Endothelial cell of umbilical vein (primary cell): ENCODE measurements at regions not wholly inside any gene's neighbourhood (a gene's known extent, or its start where the extent isn't known, plus 50 kb on each side); places are given as distances from the start of the nearest gene placed in this dataset.

Source experiments
- BruUV-seq: library from RNA; stranded (reverse); fragments of 400-500 nt; replicated peaks from 2 replicates; lab custom pipeline; 2021; lab: Mats Ljungman, UMichigan
- CTCF ChIA-PET: fragments of 300-600, 350-600 bp; sonication (Branson Sonifier 250); formaldehyde crosslinking; loops from one replicate; lab custom pipeline; 2021; ENCODE audit warnings: antibody characterized with exemption, inconsistent platforms; lab: Charles Lee
- POLR2A ChIA-PET: fragments of 300-600, 350-600 bp; sonication (Branson Sonifier 250); formaldehyde crosslinking; loops from one replicate; lab custom pipeline; 2021; ENCODE audit warnings: antibody characterized with exemption, inconsistent platforms; lab: Charles Lee
- DNase-seq: peaks from one replicate; pipeline ENCODE4 v3.0.0-alpha.2; 2011; ENCODE audit warnings: low read depth, low spot score
- FAIRE-seq: peaks from 2 replicates; lab custom pipeline; 2011; peaks lifted over from hg19 to GRCh38; lab: Jason Lieb, UNC
- H2AFZ ChIP-seq: 2 replicates; pipeline ENCODE4 v1.6.0; 2012; ENCODE audit warnings: low read depth, low read length, control low read depth, inconsistent platforms
- H3K27ac ChIP-seq: 2 replicates; pipeline ENCODE4 v1.5.1; 2011; ENCODE audit warnings: low read depth, mild to moderate bottlenecking, control low read depth, low read length, moderate library complexity; ENCODE audit not compliant: insufficient read depth
- H3K27me3 ChIP-seq, 2 experiments: 2 replicates each; pipeline versions ENCODE4 v1.6.0 to v1.6.1; 2011; ENCODE audit warnings: low read length in 2 of 2, mixed read lengths in 1 of 2; ENCODE audit not compliant: control insufficient read depth in 2 of 2, insufficient read depth in 2 of 2
- H3K36me3 ChIP-seq, 2 experiments: 2 replicates in 1 of 2; 3 replicates in 1 of 2; pipeline ENCODE4 v1.5.1; 2011; ENCODE audit warnings: low read length in 2 of 2, mild to moderate bottlenecking in 1 of 2, moderate library complexity in 1 of 2; ENCODE audit not compliant: control insufficient read depth in 2 of 2, insufficient read depth in 2 of 2; ENCODE audit errors: extremely low read depth in 1 of 2
- H3K4me1 ChIP-seq: 3 replicates; pipeline ENCODE4 v1.5.1; 2011; ENCODE audit warnings: mild to moderate bottlenecking, low read length; ENCODE audit not compliant: control insufficient read depth, insufficient read depth; ENCODE audit errors: extremely low read depth
- H3K4me2 ChIP-seq: 2 replicates; pipeline ENCODE4 v1.6.1; 2011; ENCODE audit warnings: low read length, control low read depth, mixed read lengths; ENCODE audit not compliant: insufficient read depth
- H3K4me3 ChIP-seq, 3 experiments: fragments of 200-600 bp in 1 of 3; sonication (generic), shearing (Covaris generic) in 1 of 3; replicated peaks in 1 of 3; 2 replicates each; pipeline ENCODE4 v1.5.1; 2011 to 2016; ENCODE audit warnings: control low read depth in 3 of 3, low read length in 3 of 3, mild to moderate bottlenecking in 2 of 3, inconsistent platforms in 1 of 3, low read depth in 1 of 3, moderate library complexity in 1 of 3; ENCODE audit not compliant: insufficient read depth in 1 of 3
- H3K79me2 ChIP-seq: 2 replicates; pipeline ENCODE4 v1.6.0; 2012; ENCODE audit warnings: low read length, inconsistent platforms; ENCODE audit not compliant: control insufficient read depth, insufficient read depth
- H3K9ac ChIP-seq: replicated peaks from 2 replicates; pipeline ENCODE3; 2011; ENCODE audit warnings: low read length, control low read depth; ENCODE audit not compliant: insufficient read depth; ENCODE audit errors: extremely low read depth
- H3K9me1 ChIP-seq: replicated peaks from 3 replicates; pipeline ENCODE4 v1.6.0; 2011; ENCODE audit warnings: mild to moderate bottlenecking, low read length; ENCODE audit not compliant: control insufficient read depth, insufficient read depth; ENCODE audit errors: extremely low read depth
- H3K9me3 ChIP-seq: replicated peaks from 2 replicates; pipeline ENCODE4 v1.5.1; 2012; ENCODE audit warnings: low read length, inconsistent platforms; ENCODE audit not compliant: control insufficient read depth, insufficient read depth
- H4K20me1 ChIP-seq: replicated peaks from 2 replicates; pipeline ENCODE3; 2011; ENCODE audit warnings: mild to moderate bottlenecking, low read length; ENCODE audit not compliant: control insufficient read depth, insufficient read depth; ENCODE audit errors: extremely low read depth
- CTCF ChIP-seq, 2 donors: IDR thresholded peaks; 1 replicate in 1 of 2; 2 replicates in 1 of 2; pipeline ENCODE4 v1.5.1; 2011; ENCODE audit warnings: low read length in 2 of 2, mild to moderate bottlenecking in 2 of 2, moderate library complexity in 2 of 2, control low read depth in 1 of 2, inconsistent platforms in 1 of 2, low read depth in 1 of 2; ENCODE audit not compliant: insufficient read depth in 1 of 2; ENCODE audit errors: extremely low read depth in 1 of 2
- EZH2 ChIP-seq: IDR thresholded peaks from 2 replicates; pipeline ENCODE4 v1.6.1; 2012; ENCODE audit warnings: borderline replicate concordance, low read depth, mild to moderate bottlenecking, moderate library complexity, low read length, inconsistent platforms; ENCODE audit not compliant: severe bottlenecking
- FOS ChIP-seq: IDR thresholded peaks from 2 replicates; pipeline ENCODE4 v1.6.1; 2011; ENCODE audit warnings: mild to moderate bottlenecking, low read length, moderate library complexity, borderline replicate concordance; ENCODE audit not compliant: insufficient read depth
- GATA2 ChIP-seq: IDR thresholded peaks from 2 replicates; pipeline ENCODE4 v1.7.0; 2011; ENCODE audit warnings: low read depth, mild to moderate bottlenecking, moderate library complexity, mixed read lengths, low read length; ENCODE audit not compliant: insufficient read length, insufficient read depth
- JUN ChIP-seq: IDR thresholded peaks from 2 replicates; pipeline ENCODE4 v1.6.1; 2011; ENCODE audit warnings: borderline replicate concordance, low read depth; ENCODE audit not compliant: insufficient read length, insufficient read depth
- MYC ChIP-seq: IDR thresholded peaks from one replicate; pipeline ENCODE4 v1.6.1; 2011; ENCODE audit warnings: mild to moderate bottlenecking, low read depth, low read length
- POLR2A ChIP-seq: IDR thresholded peaks from 2 replicates; pipeline ENCODE4 v1.6.1; 2012; ENCODE audit warnings: low read depth, mild to moderate bottlenecking, control low read depth, low read length
- POLR2AphosphoS5 ChIP-seq: IDR thresholded peaks from 2 replicates; pipeline ENCODE4 v1.6.1; 2012; ENCODE audit warnings: low read depth, mild to moderate bottlenecking, control low read depth, low read length, moderate library complexity; ENCODE audit not compliant: insufficient read depth
- dilution Hi-C: fragments of 300-500 bp; cut with MboI; formaldehyde crosslinking; loops from one replicate; pipeline ENCODE4 v1.15.0; 2019; ENCODE audit warnings: low sequenced_read_pairs; ENCODE audit not compliant: extremely low pct_ligation_motif_present
- intact Hi-C: fragments of 100-400 bp; cut with micrococcal nuclease; formaldehyde crosslinking; loops from one replicate; pipeline ENCODE4 v1.10.0; 2022
- TF ChIP-seq, protein P1 (sequence below): IDR thresholded peaks from 2 replicates; pipeline ENCODE4 v1.6.1; 2011; ENCODE audit not compliant: insufficient read depth, insufficient read length

DNA sequence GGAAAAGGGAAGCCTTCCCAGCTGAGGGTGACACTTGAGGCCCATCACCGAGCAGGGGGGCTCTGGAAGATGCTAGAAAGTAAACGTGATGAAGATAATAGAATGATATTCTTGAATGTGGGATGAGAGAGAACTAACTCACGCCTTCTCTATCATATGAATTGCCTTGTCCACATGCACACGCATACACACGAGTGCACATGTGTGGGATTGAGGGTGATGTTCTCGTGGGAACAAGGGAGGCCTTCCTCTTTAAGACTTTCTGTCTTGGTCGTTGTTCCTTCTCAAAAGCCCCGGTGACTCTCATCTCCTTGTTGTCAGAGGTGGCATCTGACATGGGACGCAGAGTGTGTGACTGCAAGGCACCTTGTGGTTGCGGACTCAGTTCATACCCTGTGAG lies 436.9 kb downstream of the ZNF516 start:
- POLR2A ChIA-PET = no interaction called here
- Histone ChIP-seq H3K9me3 (peaks cover 4% of the 10 kb centered on the region), H3K27ac (no peak overlapping the region), H3K36me3 (no peaks in the 10 kb centered on the region), H3K4me1 (no peaks in the 10 kb centered on the region), H3K79me2 (no peaks in the 10 kb centered on the region), H4K20me1 (no peaks in the 10 kb centered on the region), H3K4me3 (no peak overlapping the region), H3K9ac (no peak overlapping the region), H3K27me3 (no peaks in the 10 kb centered on the region), H3K4me2 (no peak overlapping the region), H3K9me1 (no peaks in the 10 kb centered on the region), H2AFZ (no peak overlapping the region)
- intact Hi-C loops (no loop called here), dilution Hi-C loops (no loop called here)
- DNase-seq = no peak
- no peak for FAIRE-seq
- TF ChIP-seq EZH2 = no peak
- TF ChIP-seq, protein P1, sequence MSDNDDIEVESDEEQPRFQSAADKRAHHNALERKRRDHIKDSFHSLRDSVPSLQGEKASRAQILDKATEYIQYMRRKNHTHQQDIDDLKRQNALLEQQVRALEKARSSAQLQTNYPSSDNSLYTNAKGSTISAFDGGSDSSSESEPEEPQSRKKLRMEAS = no peak
- no peak for TF ChIP-seq POLR2AphosphoS5
- no peak for TF ChIP-seq GATA2
- no peak for TF ChIP-seq FOS
- no peak for TF ChIP-seq MYC
- TF ChIP-seq JUN = no peak
- CTCF ChIA-PET = no interaction called here
- BruUV-seq = no TSS peak

- POLR2A ChIA-PET = no interaction called here
- no peak for TF ChIP-seq POLR2AphosphoS5
- TF ChIP-seq MYC = no peak
- no peak for TF ChIP-seq EZH2
- no peak for TF ChIP-seq JUN
- TF ChIP-seq, protein P1 = no peak
- no peak for TF ChIP-seq GATA2
- TF ChIP-seq CTCF (IDR thresholded peaks at IDR 0.05; ENCODE audit: extremely low read depth in 1 of 2, insufficient read depth in 1 of 2, low read depth in 1 of 2, low read length in 2 of 2) = no peak
- no peak for TF ChIP-seq FOS
- TF ChIP-seq POLR2A = no peak
- FAIRE-seq (no peak), DNase-seq (no peak)
- dilution Hi-C loops (no loop called here), intact Hi-C loops (no loop called here)
- Histone ChIP-seq H3K4me3 (no peak overlapping the region), H4K20me1 (no peaks in the 10 kb centered on the region), H3K4me2 (no peak overlapping the region), H3K36me3 (no peaks in the 10 kb centered on the region), H3K9ac (no peak overlapping the region), H3K9me3 (peaks cover 2% of the 10 kb centered on the region), H3K79me2 (no peaks in the 10 kb centered on the region), H3K4me1 (no peaks in the 10 kb centered on the region), H3K27ac (no peak overlapping the region), H3K27me3 (no peaks in the 10 kb centered on the region), H3K9me1 (no peaks in the 10 kb centered on the region), H2AFZ (no peak overlapping the region)
- CTCF ChIA-PET = no interaction called here
- no TSS peak for BruUV-seq
These were observed 437.7 kb downstream of the ZNF516 start for GRCh38 chr18:76057386-76057785.
